ENCODE measurements at regions not wholly inside any gene's neighbourhood (a gene's known extent, or its start where the extent isn't known, plus 50 kb on each side); places are given as distances from the start of the nearest gene placed in this dataset.

- no peak for DNase-seq (ENCODE audit: extremely low spot score, unreplicated experiment)
- H3K4me1 Mint-ChIP-seq (ENCODE audit: unreplicated experiment): no peaks in the 10 kb centered on the region
- no peaks in the 10 kb centered on the region for H3K27me3 Mint-ChIP-seq
- peaks cover 5% of the 10 kb centered on the region for H3K36me3 Mint-ChIP-seq
- no peak for TF ChIP-seq CTCF (conservative IDR thresholded peaks at IDR 0.05)
- H3K4me3 Mint-ChIP-seq: no peak overlapping the region
- H3K27ac Mint-ChIP-seq: no peak overlapping the region
- peaks cover 7% of the 10 kb centered on the region for H3K9me3 Mint-ChIP-seq
Observed at GRCh38 chr1:56107275-56107638, 472.1 kb downstream of the PLPP3 start.

- no peaks in the 10 kb centered on the region for H3K27me3 Mint-ChIP-seq
- TF ChIP-seq CTCF (conservative IDR thresholded peaks at IDR 0.05): no peak
- H3K4me3 Mint-ChIP-seq: no peak overlapping the region
- DNase-seq (ENCODE audit: extremely low spot score, unreplicated experiment): no peak
- no peaks in the 10 kb centered on the region for H3K4me1 Mint-ChIP-seq (ENCODE audit: unreplicated experiment)
- H3K27ac Mint-ChIP-seq: no peak overlapping the region
- peaks cover 4% of the 10 kb centered on the region for H3K36me3 Mint-ChIP-seq
- H3K9me3 Mint-ChIP-seq: peaks cover 11% of the 10 kb centered on the region
Observed at GRCh38 chr1:56106531-56107274, 472.7 kb downstream of the PLPP3 start.

GRCh38 chr1:56105397-56105796, 474.0 kb downstream of the PLPP3 start:
- Mint-ChIP-seq H3K4me1 (ENCODE audit: unreplicated experiment) (no peaks in the 10 kb centered on the region), H3K9me3 (peaks cover 15% of the 10 kb centered on the region), H3K4me3 (no peak overlapping the region), H3K27ac (no peak overlapping the region), H3K36me3 (no peaks in the 10 kb centered on the region), H3K27me3 (no peaks in the 10 kb centered on the region)
- no peak for DNase-seq (ENCODE audit: extremely low spot score, unreplicated experiment)
- TF ChIP-seq CTCF (conservative IDR thresholded peaks at IDR 0.05): no peak

GRCh38 chr1:56099766-56100265, 479.5 kb downstream of the PLPP3 start:
- peaks cover 20% of the 10 kb centered on the region for H3K9me3 Mint-ChIP-seq
- no peak for DNase-seq (ENCODE audit: extremely low spot score, unreplicated experiment)
- peaks cover 8% of the 10 kb centered on the region for H3K4me1 Mint-ChIP-seq (ENCODE audit: unreplicated experiment)
- H3K4me3 Mint-ChIP-seq: no peak overlapping the region
- peaks cover 5% of the 10 kb centered on the region for H3K27me3 Mint-ChIP-seq
- H3K27ac Mint-ChIP-seq: no peak overlapping the region
- no peak for TF ChIP-seq CTCF (conservative IDR thresholded peaks at IDR 0.05)
- H3K36me3 Mint-ChIP-seq: no peaks in the 10 kb centered on the region

- no peak for DNase-seq (ENCODE audit: extremely low spot score, unreplicated experiment)
- H3K4me3 Mint-ChIP-seq: no peak overlapping the region
- H3K36me3 Mint-ChIP-seq: no peaks in the 10 kb centered on the region
- no peak for TF ChIP-seq CTCF (conservative IDR thresholded peaks at IDR 0.05)
- peaks cover 8% of the 10 kb centered on the region for H3K4me1 Mint-ChIP-seq (ENCODE audit: unreplicated experiment)
- no peak overlapping the region for H3K27ac Mint-ChIP-seq
- H3K9me3 Mint-ChIP-seq: peaks cover 20% of the 10 kb centered on the region
- peaks cover 5% of the 10 kb centered on the region for H3K27me3 Mint-ChIP-seq
Observed at GRCh38 chr1:56098946-56099345, 480.4 kb downstream of the PLPP3 start.
